Spinal cord (tissue), 9 donors: ENCODE measurements at regions not wholly inside any gene's neighbourhood (a gene's known extent, or its start where the extent isn't known, plus 50 kb on each side); places are given as distances from the start of the nearest gene placed in this dataset.
"Not testable (repeated sequence)": the region's sequence is repeated elsewhere in the genome, so short reads cannot be mapped to it uniquely, and the experiment has no call there.

ENCODE experiments used
- DNase-seq, 6 donors: peaks; one replicate each; pipeline versions ENCODE4 v3.0.0 to v3.0.0-alpha.2; 2013 to 2015; ENCODE audit warnings: low spot score in 6 of 6, low read depth in 4 of 6
- H3K27ac ChIP-seq: one replicate; pipeline ENCODE4 v1.5.1; 2013; ENCODE audit warnings: low read depth, low read length, control low read depth
- H3K27me3 ChIP-seq: one replicate; pipeline ENCODE4 v1.6.1; 2013; ENCODE audit warnings: low read length; ENCODE audit not compliant: control insufficient read depth, insufficient read depth
- H3K36me3 ChIP-seq: one replicate; pipeline ENCODE4 v1.6.1; 2013; ENCODE audit warnings: low read length; ENCODE audit not compliant: control insufficient read depth, insufficient read depth
- H3K4me1 ChIP-seq: one replicate; pipeline ENCODE4 v1.6.1; 2013; ENCODE audit warnings: low read length; ENCODE audit not compliant: control insufficient read depth, insufficient read depth
- H3K4me3 ChIP-seq: one replicate; pipeline ENCODE4 v1.5.1; 2013; ENCODE audit warnings: low read depth, low read length, control low read depth
- H3K9me3 ChIP-seq: one replicate; pipeline ENCODE4 v1.6.1; 2013; ENCODE audit warnings: low read length; ENCODE audit not compliant: control insufficient read depth, insufficient read depth
- WGBS: methylation state at CpG from one replicate; pipeline ENCODE4 v1.1.5; 2013; ENCODE audit warnings: missing lambda C conversion rate; ENCODE audit not compliant: insufficient coverage; 5-methylcytosine and 5-hydroxymethylcytosine counted together
- donor health status: healthy.

GRCh38 chr9:78972303-78972999 is 599.3 kb upstream of the TLE4 start:
- Histone ChIP-seq H3K27me3 (no peaks in the 10 kb centered on the region), H3K36me3 (no peaks in the 10 kb centered on the region), H3K9me3 (no peaks in the 10 kb centered on the region), H3K4me1 (no peaks in the 10 kb centered on the region), H3K27ac (no peak overlapping the region), H3K4me3 (no peak overlapping the region)
- no CpG with 5 or more reads among the region's 1 CpG for WGBS
- DNase-seq = peak in 1 of 6 donors; percentile 38

GRCh38 chr9:78973907-78974306 is 597.9 kb upstream of the TLE4 start:
- no peaks in the 10 kb centered on the region for H3K4me1 ChIP-seq
- no peaks in the 10 kb centered on the region for H3K27me3 ChIP-seq
- no peaks in the 10 kb centered on the region for H3K36me3 ChIP-seq
- H3K9me3 ChIP-seq = no peaks in the 10 kb centered on the region
- H3K27ac ChIP-seq = no peak overlapping the region
- no peak overlapping the region for H3K4me3 ChIP-seq
- DNase-seq = no peak

- DNase-seq = no peak
Observed at GRCh38 chr9:78982849-78983248, 588.9 kb upstream of the TLE4 start.

GRCh38 chr9:78985084-78985738 is 586.6 kb upstream of the TLE4 start:
- Histone ChIP-seq H3K27ac (no peak overlapping the region), H3K9me3 (no peaks in the 10 kb centered on the region), H3K36me3 (no peaks in the 10 kb centered on the region), H3K4me3 (no peak overlapping the region), H3K4me1 (no peaks in the 10 kb centered on the region), H3K27me3 (no peaks in the 10 kb centered on the region)
- peak in 1 of 6 donors; percentile 9 for DNase-seq
- WGBS = 100% methylated on average over 1 of the region's 2 CpGs

More at GRCh38 chr9:78982849-78983248, 588.9 kb upstream of the TLE4 start:
- Histone ChIP-seq H3K36me3 (no peaks in the 10 kb centered on the region), H3K4me1 (no peaks in the 10 kb centered on the region), H3K27ac (no peak overlapping the region), H3K4me3 (no peak overlapping the region), H3K27me3 (no peaks in the 10 kb centered on the region), H3K9me3 (no peaks in the 10 kb centered on the region)
- WGBS = 92% methylated on average over 2 of the region's 3 CpGs

GRCh38 chr9:78986446-78986845 is 585.3 kb upstream of the TLE4 start:
- H3K27me3 ChIP-seq = no peaks in the 10 kb centered on the region
- no peaks in the 10 kb centered on the region for H3K36me3 ChIP-seq
- H3K4me1 ChIP-seq = no peaks in the 10 kb centered on the region
- no peak overlapping the region for H3K4me3 ChIP-seq
- no peak for DNase-seq
- no peaks in the 10 kb centered on the region for H3K9me3 ChIP-seq
- WGBS = no CpG with 5 or more reads among the region's 2 CpGs
- H3K27ac ChIP-seq = no peak overlapping the region

GRCh38 chr9:78989031-78989658 is 582.6 kb upstream of the TLE4 start:
- WGBS = 91% methylated on average over 1 of the region's 2 CpGs
- no peaks in the 10 kb centered on the region for H3K27me3 ChIP-seq
- H3K4me1 ChIP-seq = no peaks in the 10 kb centered on the region
- no peaks in the 10 kb centered on the region for H3K9me3 ChIP-seq
- DNase-seq = no peak
- H3K27ac ChIP-seq = no peak overlapping the region
- H3K36me3 ChIP-seq = no peaks in the 10 kb centered on the region
- H3K4me3 ChIP-seq = no peak overlapping the region

GRCh38 chr9:78994471-78994870 is 577.3 kb upstream of the TLE4 start:
- Histone ChIP-seq H3K4me1 (no peaks in the 10 kb centered on the region), H3K27me3 (no peaks in the 10 kb centered on the region), H3K27ac (no peak overlapping the region), H3K9me3 (no peaks in the 10 kb centered on the region), H3K4me3 (no peak overlapping the region), H3K36me3 (no peaks in the 10 kb centered on the region)
- DNase-seq = peak in 1 of 6 donors; percentile 12
- whole genome bisulfite sequencing = 50% methylated on average over 1 of the region's 3 CpGs

- H3K9me3 ChIP-seq, H3K27me3 ChIP-seq, DNase-seq, H3K36me3 ChIP-seq, H3K4me3 ChIP-seq, H3K4me1 ChIP-seq, H3K27ac ChIP-seq: not testable (repeated sequence)
- WGBS = no CpG with 5 or more reads among the region's 2 CpGs
Observed at GRCh38 chr9:78994974-78995373, 576.8 kb upstream of the TLE4 start.

GRCh38 chr9:78997296-78997695 is 574.5 kb upstream of the TLE4 start:
- no peak overlapping the region for H3K4me3 ChIP-seq
- H3K4me1 ChIP-seq = no peaks in the 10 kb centered on the region
- DNase-seq = no peak
- no peaks in the 10 kb centered on the region for H3K27me3 ChIP-seq
- H3K27ac ChIP-seq = no peak overlapping the region
- no peaks in the 10 kb centered on the region for H3K9me3 ChIP-seq
- no peaks in the 10 kb centered on the region for H3K36me3 ChIP-seq
